Effector memory CD8-positive, alpha-beta T cell (primary cell): ENCODE measurements at regions not wholly inside any gene's neighbourhood (a gene's known extent, or its start where the extent isn't known, plus 50 kb on each side); places are given as distances from the start of the nearest gene placed in this dataset.
"Not testable (repeated sequence)": the region's sequence is repeated elsewhere in the genome, so short reads cannot be mapped to it uniquely, and the experiment has no call there.

ENCODE experiments used
- ATAC-seq: fragments of 150-1000 bp; cut with Tn5 transposase; replicated peaks from 2 replicates; pipeline ENCODE4 v1.10.0; 2021; ENCODE audit warnings: mild to moderate bottlenecking, moderate library complexity
- DNase-seq, 3 experiments: peaks; one replicate each; pipeline ENCODE4 v3.0.0; 2021
- H3K27ac Mint-ChIP-seq, 2 donors: one replicate each; pipeline ENCODE4 v1.8.0; 2022; ENCODE audit warnings: mild to moderate bottlenecking in 2 of 2, mixed read lengths in 2 of 2, moderate library complexity in 2 of 2
- H3K27me3 Mint-ChIP-seq, 2 donors: one replicate each; pipeline ENCODE4 v1.8.0; 2022; ENCODE audit warnings: mixed read lengths in 2 of 2
- H3K36me3 Mint-ChIP-seq: one replicate; pipeline ENCODE4 v1.8.0; 2022; ENCODE audit warnings: mild to moderate bottlenecking, moderate library complexity, mixed read lengths; ENCODE audit not compliant: insufficient read depth
- H3K4me1 Mint-ChIP-seq, 2 donors: one replicate each; pipeline ENCODE4 v1.8.0; 2022; ENCODE audit warnings: low read depth in 2 of 2, mixed read lengths in 2 of 2
- H3K4me3 Mint-ChIP-seq, 2 donors: one replicate each; pipeline ENCODE4 v1.8.0; 2022; ENCODE audit warnings: mild to moderate bottlenecking in 2 of 2, mixed read lengths in 2 of 2, moderate library complexity in 2 of 2
- H3K9me3 Mint-ChIP-seq, 2 donors: one replicate each; pipeline ENCODE4 v1.8.0; 2022; ENCODE audit warnings: mixed read lengths in 2 of 2

GRCh38 chr16:29200681-29201080, 205.8 kb downstream of the NPIPB11 start:
- not testable (repeated sequence) for H3K27ac Mint-ChIP-seq, ATAC-seq, H3K9me3 Mint-ChIP-seq, H3K27me3 Mint-ChIP-seq, DNase-seq, H3K36me3 Mint-ChIP-seq, H3K4me3 Mint-ChIP-seq, H3K4me1 Mint-ChIP-seq

- DNase-seq, H3K9me3 Mint-ChIP-seq, H3K27ac Mint-ChIP-seq, H3K4me3 Mint-ChIP-seq, H3K4me1 Mint-ChIP-seq, H3K27me3 Mint-ChIP-seq, H3K36me3 Mint-ChIP-seq, ATAC-seq: not testable (repeated sequence)
Measured at GRCh38 chr16:29200135-29200601, 206.3 kb downstream of the NPIPB11 start.

DNA sequence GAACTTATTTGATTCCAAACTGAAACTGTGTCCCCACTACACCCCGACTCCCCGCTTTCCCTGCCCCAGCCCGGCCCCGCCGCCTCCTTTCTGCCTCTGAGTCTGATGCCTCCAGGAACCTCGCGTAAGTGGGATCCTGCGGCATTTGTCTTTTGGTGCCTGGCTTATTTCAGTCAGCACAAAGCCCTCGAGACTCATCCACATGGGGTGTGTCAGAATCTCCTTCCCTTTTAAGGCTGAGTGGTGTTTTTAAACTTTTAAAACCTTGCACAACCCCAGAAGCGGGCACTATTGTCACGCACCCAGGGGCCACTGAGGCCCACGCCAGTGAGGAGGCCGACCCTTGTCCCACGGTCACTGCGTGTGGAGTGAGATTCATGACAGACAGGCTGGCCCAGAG, 206.9 kb downstream of the NPIPB11 start:
- H3K27ac Mint-ChIP-seq, H3K27me3 Mint-ChIP-seq, H3K36me3 Mint-ChIP-seq, H3K9me3 Mint-ChIP-seq, H3K4me3 Mint-ChIP-seq, DNase-seq, H3K4me1 Mint-ChIP-seq, ATAC-seq: not testable (repeated sequence)

DNA sequence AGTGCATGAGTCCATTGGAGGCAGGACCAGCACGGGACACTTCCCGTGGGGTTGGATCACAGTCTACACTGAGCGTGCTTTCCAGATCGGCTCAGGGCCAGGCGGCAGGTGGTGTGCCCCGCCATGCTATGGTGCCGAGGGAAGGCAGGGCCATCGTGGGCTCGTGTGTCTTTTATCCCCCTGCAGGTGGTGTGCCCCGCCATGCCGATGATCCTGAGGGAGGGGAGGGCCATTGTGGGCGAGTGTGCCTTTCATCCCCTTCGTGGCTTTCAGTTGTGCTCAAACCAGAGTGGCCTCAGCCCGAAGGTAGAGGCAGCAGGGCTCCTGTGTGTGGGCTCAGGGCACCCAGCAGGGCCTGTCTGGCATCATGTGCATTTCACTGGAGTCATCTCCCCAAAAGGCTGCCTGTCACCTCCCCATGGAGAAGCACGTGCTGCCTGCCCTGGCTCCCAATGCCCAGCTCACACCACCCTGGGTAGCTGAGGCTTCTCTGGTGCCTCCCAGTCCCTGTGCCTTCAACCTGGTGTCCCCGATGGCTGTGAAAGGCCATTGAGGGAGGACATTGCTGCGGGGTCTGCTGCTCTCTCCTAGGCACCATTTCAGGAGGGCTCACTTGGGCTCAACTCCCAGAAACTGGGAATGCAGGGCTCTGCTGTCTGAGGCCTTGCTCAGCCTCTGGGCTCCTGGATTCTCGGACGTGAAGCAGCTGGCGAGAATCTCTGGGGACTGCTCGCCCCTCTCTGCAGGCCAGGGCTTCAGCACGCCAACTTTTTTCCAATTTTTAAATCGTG, 207.6 kb downstream of the NPIPB11 start:
- no peaks in the 10 kb centered on the region for H3K9me3 Mint-ChIP-seq
- ATAC-seq = no peak
- DNase-seq = no peak

GRCh38 chr16:29198231-29198630, 208.3 kb downstream of the NPIPB11 start:
- H3K4me1 Mint-ChIP-seq = peaks cover 2 to 4% of the 10 kb centered on the region in 2 donors
- H3K36me3 Mint-ChIP-seq = peaks cover 3% of the 10 kb centered on the region
- H3K9me3 Mint-ChIP-seq = no peaks in the 10 kb centered on the region
- no peak for ATAC-seq
- no peak overlapping the region for H3K4me3 Mint-ChIP-seq
- H3K27me3 Mint-ChIP-seq = no peaks in the 10 kb centered on the region
- no peak for DNase-seq
- no peak overlapping the region for H3K27ac Mint-ChIP-seq

More for the DNA sequence above, 207.6 kb downstream of the NPIPB11 start:
- H3K4me1 Mint-ChIP-seq = peaks cover 2 to 4% of the 10 kb centered on the region in 2 donors
- no peak overlapping the region for H3K27ac Mint-ChIP-seq
- no peaks in the 10 kb centered on the region for H3K27me3 Mint-ChIP-seq
- no peak overlapping the region for H3K4me3 Mint-ChIP-seq
- H3K36me3 Mint-ChIP-seq = peaks cover 3% of the 10 kb centered on the region

DNA sequence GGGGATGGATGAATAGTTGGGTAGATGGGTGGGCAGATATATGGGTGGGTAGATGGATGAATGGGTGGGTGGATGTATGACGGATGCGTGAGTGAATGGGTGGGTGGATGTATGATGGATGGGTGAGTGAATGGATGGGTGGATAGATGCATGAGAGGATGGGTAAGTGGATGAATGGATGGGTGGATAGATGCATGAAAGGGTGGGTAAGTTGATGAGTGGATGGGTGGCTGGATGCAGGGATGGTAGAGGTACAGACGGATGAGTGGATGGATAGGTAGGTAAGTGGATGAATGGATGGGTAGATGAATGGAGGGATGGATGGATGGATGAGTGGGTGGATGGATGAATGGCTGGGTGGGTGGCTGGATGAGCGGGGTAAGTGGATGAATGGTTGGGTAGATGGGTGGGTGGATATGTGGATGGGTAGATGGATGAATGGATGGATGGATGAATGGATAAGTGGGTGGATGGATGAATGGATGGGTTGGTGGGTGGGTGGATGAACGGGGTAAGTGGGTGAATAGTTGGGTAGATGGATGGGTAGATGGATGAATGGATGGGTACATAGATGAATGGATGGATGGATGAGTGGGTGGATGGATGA, 208.9 kb downstream of the NPIPB11 start:
- H3K36me3 Mint-ChIP-seq, H3K27me3 Mint-ChIP-seq, DNase-seq, H3K9me3 Mint-ChIP-seq, H3K27ac Mint-ChIP-seq, ATAC-seq, H3K4me1 Mint-ChIP-seq, H3K4me3 Mint-ChIP-seq: not testable (repeated sequence)

GRCh38 chr16:29196746-29197145, 209.8 kb downstream of the NPIPB11 start:
- not testable (repeated sequence) for H3K4me1 Mint-ChIP-seq, H3K4me3 Mint-ChIP-seq, H3K9me3 Mint-ChIP-seq, H3K27ac Mint-ChIP-seq, H3K27me3 Mint-ChIP-seq, H3K36me3 Mint-ChIP-seq, DNase-seq, ATAC-seq

- H3K9me3 Mint-ChIP-seq, H3K4me1 Mint-ChIP-seq, H3K27me3 Mint-ChIP-seq, H3K4me3 Mint-ChIP-seq, H3K27ac Mint-ChIP-seq, DNase-seq, ATAC-seq, H3K36me3 Mint-ChIP-seq: not testable (repeated sequence)
Measured at GRCh38 chr16:29195116-29195872, 210.4 kb downstream of the LAT start.

GRCh38 chr16:29194185-29194844, 209.5 kb downstream of the LAT start:
- H3K9me3 Mint-ChIP-seq, DNase-seq, H3K4me3 Mint-ChIP-seq, ATAC-seq, H3K27ac Mint-ChIP-seq, H3K36me3 Mint-ChIP-seq, H3K27me3 Mint-ChIP-seq, H3K4me1 Mint-ChIP-seq: not testable (repeated sequence)

GRCh38 chr16:29193634-29194033, 208.8 kb downstream of the LAT start:
- ATAC-seq, H3K27me3 Mint-ChIP-seq, H3K4me1 Mint-ChIP-seq, H3K27ac Mint-ChIP-seq, H3K9me3 Mint-ChIP-seq, H3K36me3 Mint-ChIP-seq, H3K4me3 Mint-ChIP-seq, DNase-seq: not testable (repeated sequence)

DNA sequence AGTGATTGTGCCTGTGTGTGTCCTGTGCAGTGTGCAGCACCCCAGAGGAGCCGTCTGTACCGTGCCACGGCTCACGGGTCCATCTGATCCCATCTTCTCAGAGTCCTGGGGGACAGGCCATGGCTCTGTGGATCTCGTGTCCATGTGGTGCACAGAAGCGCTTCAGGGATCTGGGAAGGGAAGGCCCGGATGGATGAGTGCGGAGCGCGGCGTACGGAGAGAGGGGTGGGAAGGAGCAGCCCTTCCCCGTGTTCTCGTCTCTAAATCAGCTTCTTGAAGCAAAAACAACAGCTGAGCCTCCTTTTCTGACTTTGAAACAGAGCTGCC, 208.4 kb downstream of the LAT start:
- H3K4me1 Mint-ChIP-seq, H3K4me3 Mint-ChIP-seq, H3K27me3 Mint-ChIP-seq, H3K27ac Mint-ChIP-seq, ATAC-seq, H3K9me3 Mint-ChIP-seq, H3K36me3 Mint-ChIP-seq, DNase-seq: not testable (repeated sequence)

- Mint-ChIP-seq H3K27me3 (no peaks in the 10 kb centered on the region), H3K4me3 (no peak overlapping the region), H3K9me3 (no peaks in the 10 kb centered on the region), H3K36me3 (no peaks in the 10 kb centered on the region), H3K4me1 (no peaks in the 10 kb centered on the region), H3K27ac (no peak overlapping the region)
- ATAC-seq = no peak
- DNase-seq = no peak
Measured at GRCh38 chr16:29192329-29193247, 207.7 kb downstream of the LAT start.
